ENCODE measurements at regions not wholly inside any gene's neighbourhood (a gene's known extent, or its start where the extent isn't known, plus 50 kb on each side); places are given as distances from the start of the nearest gene placed in this dataset.
"Not testable (repeated sequence)": the region's sequence is repeated elsewhere in the genome, so short reads cannot be mapped to it uniquely, and the experiment has no call there.

GRCh38 chr18:1045658-1046057 is 141.0 kb downstream of the ADCYAP1 start:
- DNase-seq (ENCODE audit: low spot score) = no peak

DNA sequence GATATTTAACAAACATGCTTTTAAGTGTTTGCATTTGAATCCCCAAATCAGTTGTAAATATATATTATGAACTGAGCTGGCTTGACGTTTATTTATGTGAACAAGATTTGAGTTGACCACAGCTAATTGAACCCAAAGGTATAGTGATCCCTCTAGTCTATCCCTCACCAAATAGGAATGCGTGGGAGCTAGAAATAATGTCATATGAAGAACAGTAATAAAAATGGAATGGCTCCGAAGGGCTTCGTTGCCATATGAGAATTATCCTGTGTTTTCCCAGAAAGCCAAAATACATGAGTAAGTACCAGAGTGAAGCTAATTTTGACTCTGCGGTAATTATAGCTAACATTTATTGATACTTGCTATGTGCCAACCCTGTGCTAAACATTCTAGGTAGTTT is 142.7 kb downstream of the ADCYAP1 start:
- no peak for DNase-seq (ENCODE audit: low spot score)

- peak; percentile 29 for DNase-seq (ENCODE audit: low spot score)
These were observed 143.4 kb downstream of the ADCYAP1 start for GRCh38 chr18:1048032-1048431.

- no peak for DNase-seq (ENCODE audit: low spot score)
These were observed 144.5 kb downstream of the ADCYAP1 start for GRCh38 chr18:1049173-1049572.

GRCh38 chr18:1050012-1050657 is 145.5 kb downstream of the ADCYAP1 start:
- DNase-seq (ENCODE audit: low spot score) = no peak

- no peak for DNase-seq (ENCODE audit: low spot score)
These were observed 147.6 kb downstream of the ADCYAP1 start for GRCh38 chr18:1052301-1052700.

GRCh38 chr18:1053331-1054315 is 149.0 kb downstream of the ADCYAP1 start:
- no peak for DNase-seq (ENCODE audit: low spot score)

DNA sequence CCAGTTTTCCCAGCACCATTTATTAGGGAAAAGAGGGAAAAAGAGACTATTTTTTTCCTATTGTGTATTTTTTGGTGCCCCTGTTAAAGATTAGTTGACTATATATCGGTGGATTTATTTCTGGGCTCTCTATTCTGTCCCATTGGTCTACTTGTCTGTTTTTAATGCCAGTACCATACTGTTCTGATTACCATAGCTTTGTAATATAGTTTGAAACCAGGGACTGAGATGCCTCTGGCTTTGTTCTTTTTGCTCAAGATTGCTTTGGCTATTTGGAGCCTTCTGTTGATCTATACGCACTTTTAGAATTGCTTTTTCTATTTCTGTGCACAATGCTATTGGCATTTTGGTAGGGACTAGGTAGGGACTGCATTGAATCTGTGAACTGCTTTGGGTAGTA is 151.7 kb downstream of the ADCYAP1 start:
- no peak for DNase-seq (ENCODE audit: low spot score)

- DNase-seq (ENCODE audit: low spot score) = no peak
These were observed 152.7 kb downstream of the ADCYAP1 start for GRCh38 chr18:1057367-1057766.

GRCh38 chr18:1062588-1062987 is 157.9 kb downstream of the ADCYAP1 start:
- DNase-seq (ENCODE audit: low spot score) = no peak

GRCh38 chr18:1075322-1075721 is 170.7 kb downstream of the ADCYAP1 start:
- no peak for DNase-seq (ENCODE audit: low spot score)

- no peak for DNase-seq (ENCODE audit: low spot score)
These were observed 171.2 kb downstream of the ADCYAP1 start for GRCh38 chr18:1075876-1076275.

GRCh38 chr18:1078301-1078700 is 173.6 kb downstream of the ADCYAP1 start:
- DNase-seq (ENCODE audit: low spot score) = no peak

DNA sequence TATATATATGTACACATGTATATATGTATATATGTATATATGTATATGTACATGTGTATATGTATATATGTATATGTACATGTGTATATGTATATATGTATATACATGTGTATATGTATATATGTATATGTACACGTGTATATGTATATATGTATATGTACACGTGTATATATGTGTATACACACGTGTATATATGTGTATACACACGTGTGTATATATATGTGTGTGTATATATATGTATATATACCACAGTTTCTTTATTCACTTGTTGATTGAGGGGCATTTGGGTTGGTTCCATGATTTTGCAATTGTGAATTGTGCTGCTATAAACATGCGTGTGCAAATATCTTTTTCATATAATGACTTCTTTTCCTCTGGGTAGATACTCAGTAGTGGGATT is 179.0 kb downstream of the ADCYAP1 start:
- not testable (repeated sequence) for DNase-seq (ENCODE audit: low spot score)

DNA sequence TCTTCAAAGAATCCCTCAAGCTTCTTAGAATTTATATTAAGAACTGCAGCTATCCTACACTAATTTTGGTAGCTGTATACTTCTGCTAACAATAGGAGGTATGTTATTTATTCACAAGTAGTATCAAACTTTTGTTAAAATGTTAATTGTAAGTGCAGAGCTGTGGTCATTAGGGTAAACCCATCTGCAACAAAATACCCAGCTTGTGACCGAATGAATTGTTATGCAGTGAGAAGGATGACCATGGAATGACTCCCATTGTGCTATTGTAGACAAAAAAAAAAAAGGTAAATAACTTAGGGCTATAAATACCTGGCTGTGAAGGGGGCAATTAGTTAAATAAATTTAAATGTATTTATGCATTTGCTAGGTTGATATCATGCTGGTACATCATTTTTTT is 186.1 kb downstream of the ADCYAP1 start:
- no peak for DNase-seq (ENCODE audit: low spot score)

- no peak for DNase-seq (ENCODE audit: low spot score)
These were observed 187.6 kb downstream of the ADCYAP1 start for GRCh38 chr18:1092228-1092627.

GRCh38 chr18:1094409-1094808 is 189.7 kb downstream of the ADCYAP1 start:
- DNase-seq (ENCODE audit: low spot score) = peak; percentile 1

DNA sequence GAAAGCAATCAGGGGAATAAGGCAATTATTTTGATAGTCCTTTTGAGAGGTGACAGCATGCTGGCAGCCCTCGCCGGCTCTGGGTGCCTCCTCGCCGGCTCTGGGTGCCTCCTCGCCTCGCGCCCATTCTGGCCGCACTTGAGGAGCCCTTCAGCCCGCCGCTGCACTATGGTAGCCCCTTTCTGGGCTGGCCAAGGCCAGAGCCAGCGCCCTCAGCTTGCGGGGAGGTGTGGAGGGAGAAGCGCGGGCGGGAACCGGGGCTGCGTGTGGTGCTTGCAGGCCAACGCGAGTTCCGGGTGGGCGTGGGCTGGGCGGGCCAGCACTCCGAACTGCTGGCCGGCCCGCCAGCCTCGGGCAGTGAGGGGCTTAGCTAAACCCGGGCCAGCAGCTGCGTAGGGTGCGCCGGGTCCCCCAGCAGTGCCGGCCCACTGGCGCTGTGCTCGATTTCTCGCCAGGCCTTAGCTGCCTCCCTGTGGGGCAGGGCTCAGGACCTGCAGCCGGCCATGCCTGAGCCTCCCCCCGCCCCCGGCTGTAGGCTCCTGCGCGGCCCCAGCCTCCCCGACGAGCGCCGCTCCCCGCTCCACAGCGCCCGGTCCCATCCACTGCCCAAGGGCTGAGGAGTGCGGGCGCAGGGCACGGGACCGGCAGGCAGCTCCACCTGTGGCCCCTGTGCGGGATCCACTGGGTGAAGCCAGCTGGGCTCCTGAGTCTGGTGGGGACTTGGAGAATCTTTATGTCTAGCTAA is 193.5 kb downstream of the ADCYAP1 start:
- DNase-seq (ENCODE audit: low spot score) = not testable (repeated sequence)

- no peak for DNase-seq (ENCODE audit: low spot score)
These were observed 198.2 kb downstream of the ADCYAP1 start for GRCh38 chr18:1102848-1103247.

GRCh38 chr18:1103537-1103936 is 198.9 kb downstream of the ADCYAP1 start:
- no peak for DNase-seq (ENCODE audit: low spot score)

GRCh38 chr18:1104181-1104881 is 199.7 kb downstream of the ADCYAP1 start:
- no peak for DNase-seq (ENCODE audit: low spot score)

GRCh38 chr18:1124495-1124894 is 219.8 kb downstream of the ADCYAP1 start:
- no peak for DNase-seq (ENCODE audit: low spot score)
